H9 (cell line): ENCODE measurements at regions not wholly inside any gene's neighbourhood (a gene's known extent, or its start where the extent isn't known, plus 50 kb on each side); places are given as distances from the start of the nearest gene placed in this dataset.

Experiments used
- DNase-seq: peaks from one replicate; pipeline ENCODE4 v3.0.0-alpha.2; 2017
- H2AFZ ChIP-seq: one replicate; pipeline ENCODE4 v1.6.1; 2013; ENCODE audit warnings: mild to moderate bottlenecking, low read length, control low read depth, moderate library complexity
- H2AK5ac ChIP-seq: 2 replicates; pipeline ENCODE4 v1.6.1; 2013; ENCODE audit warnings: low read length, control low read depth, mixed read lengths; ENCODE audit not compliant: insufficient read length
- H2BK120ac ChIP-seq: one replicate; pipeline ENCODE4 v1.6.1; 2013; ENCODE audit warnings: low read depth, mild to moderate bottlenecking, low read length, control low read depth, inconsistent platforms; ENCODE audit not compliant: poor library complexity, severe bottlenecking
- H2BK12ac ChIP-seq: 2 replicates; pipeline ENCODE4 v1.6.1; 2013; ENCODE audit warnings: low read length, control low read depth, mixed read lengths, low read depth; ENCODE audit not compliant: insufficient read length
- H2BK15ac ChIP-seq: 2 replicates; pipeline ENCODE4 v1.6.1; 2013; ENCODE audit warnings: low read depth, low read length, control low read depth
- H2BK20ac ChIP-seq: one replicate; pipeline ENCODE4 v1.6.1; 2013; ENCODE audit warnings: low read depth, mild to moderate bottlenecking, low read length, control low read depth, inconsistent platforms; ENCODE audit not compliant: poor library complexity, severe bottlenecking
- H2BK5ac ChIP-seq: 2 replicates; pipeline ENCODE4 v1.6.1; 2013; ENCODE audit warnings: low read length, control low read depth, mixed read lengths; ENCODE audit not compliant: insufficient read length
- H3K14ac ChIP-seq: 2 replicates; pipeline ENCODE4 v1.6.1; 2013; ENCODE audit warnings: low read length, control low read depth; ENCODE audit not compliant: insufficient read depth
- H3K18ac ChIP-seq: 2 replicates; pipeline ENCODE4 v1.6.1; 2013; ENCODE audit warnings: low read depth, mild to moderate bottlenecking, mixed read lengths, low read length, control low read depth; ENCODE audit not compliant: insufficient read length
- H3K23ac ChIP-seq: 2 replicates; pipeline ENCODE4 v1.6.1; 2013; ENCODE audit warnings: low read length, control low read depth, mixed read lengths, low read depth; ENCODE audit not compliant: insufficient read length
- H3K23me2 ChIP-seq: 2 replicates; pipeline ENCODE4 v1.6.1; 2013; ENCODE audit warnings: low read depth, mild to moderate bottlenecking, mixed read lengths, low read length, control low read depth; ENCODE audit not compliant: insufficient read length, poor library complexity, severe bottlenecking
- H3K27ac ChIP-seq: 2 replicates; pipeline ENCODE4 v1.5.1; 2013; ENCODE audit warnings: low read length, control low read depth, mixed read lengths, low read depth; ENCODE audit not compliant: insufficient read length
- H3K27me3 ChIP-seq: 2 replicates; pipeline ENCODE4 v1.6.1; 2013; ENCODE audit warnings: low read length, control low read depth, inconsistent platforms; ENCODE audit not compliant: insufficient read depth
- H3K4ac ChIP-seq: 2 replicates; pipeline ENCODE4 v1.6.1; 2013; ENCODE audit warnings: low read depth, mild to moderate bottlenecking, control low read depth, inconsistent platforms, low read length, moderate library complexity
- H3K4me1 ChIP-seq: 2 replicates; pipeline ENCODE4 v1.6.1; 2013; ENCODE audit warnings: low read length, control low read depth, inconsistent platforms; ENCODE audit not compliant: insufficient read depth
- H3K4me2 ChIP-seq: 2 replicates; pipeline ENCODE4 v1.6.1; 2013; ENCODE audit warnings: low read length, control low read depth, mixed read lengths; ENCODE audit not compliant: insufficient read length, insufficient read depth
- H3K56ac ChIP-seq: 2 replicates; pipeline ENCODE4 v1.6.1; 2013; ENCODE audit warnings: low read depth, mild to moderate bottlenecking, mixed read lengths, low read length, control low read depth; ENCODE audit not compliant: insufficient read length
- H3K79me1 ChIP-seq: 2 replicates; pipeline ENCODE4 v1.6.1; 2013; ENCODE audit warnings: low read depth, mild to moderate bottlenecking, moderate library complexity, low read length, control low read depth, inconsistent platforms; ENCODE audit not compliant: insufficient read depth, poor library complexity, severe bottlenecking
- H3K79me2 ChIP-seq: 2 replicates; pipeline ENCODE4 v1.6.1; 2013; ENCODE audit warnings: low read length, control low read depth, inconsistent platforms; ENCODE audit not compliant: insufficient read depth
- H3K9ac ChIP-seq: 2 replicates; pipeline ENCODE4 v1.6.1; 2013; ENCODE audit warnings: low read length, control low read depth, mixed read lengths; ENCODE audit not compliant: insufficient read length; ENCODE audit errors: extremely low read depth
- H3K9me3 ChIP-seq: one replicate; pipeline ENCODE4 v1.6.1; 2013; ENCODE audit warnings: low read depth, low read length, inconsistent platforms; ENCODE audit not compliant: control insufficient read depth
- H3T11ph ChIP-seq: one replicate; pipeline ENCODE4 v1.6.1; 2013; ENCODE audit warnings: mild to moderate bottlenecking, low read length, control low read depth, inconsistent platforms
- H4K20me1 ChIP-seq: one replicate; pipeline ENCODE4 v1.6.1; 2013; ENCODE audit not compliant: control insufficient read depth, insufficient read length, insufficient read depth
- H4K5ac ChIP-seq: 2 replicates; pipeline ENCODE4 v1.6.1; 2013; ENCODE audit warnings: low read depth, mild to moderate bottlenecking, mixed read lengths, low read length, control low read depth; ENCODE audit not compliant: insufficient read length
- H4K8ac ChIP-seq: replicated peaks from 2 replicates; pipeline ENCODE4 v1.6.1; 2013; ENCODE audit warnings: low read length, control low read depth, mixed read lengths, low read depth; ENCODE audit not compliant: insufficient read length
- H4K91ac ChIP-seq: 2 replicates; pipeline ENCODE4 v1.6.1; 2013; ENCODE audit warnings: low read depth, mild to moderate bottlenecking, moderate library complexity, mixed read lengths, low read length, control low read depth; ENCODE audit not compliant: insufficient read length
- H3K27ac Mint-ChIP-seq, 3 experiments: 2 replicates in 2 of 3; 3 replicates in 1 of 3; pipeline ENCODE4 v1.8.0; 2020 to 2021; ENCODE audit warnings: mixed read lengths in 3 of 3, mild to moderate bottlenecking in 1 of 3, moderate library complexity in 1 of 3
- H3K27me3 Mint-ChIP-seq: 2 replicates; pipeline ENCODE4 v1.8.0; 2021; ENCODE audit warnings: low read depth, mild to moderate bottlenecking, moderate library complexity, mixed read lengths
- H3K36me3 Mint-ChIP-seq, 3 experiments: 2 replicates in 2 of 3; 3 replicates in 1 of 3; pipeline ENCODE4 v1.8.0; 2020 to 2021; ENCODE audit warnings: low read depth in 3 of 3, mixed read lengths in 3 of 3; ENCODE audit not compliant: insufficient read depth in 1 of 3
- H3K4me1 Mint-ChIP-seq, 2 experiments: 2 replicates each; pipeline ENCODE4 v1.8.0; 2020; ENCODE audit warnings: mixed read lengths in 2 of 2
- H3K4me3 Mint-ChIP-seq, 2 experiments: 2 replicates in 1 of 2; 3 replicates in 1 of 2; pipeline ENCODE4 v1.8.0; 2020 to 2021; ENCODE audit warnings: mild to moderate bottlenecking in 2 of 2, mixed read lengths in 2 of 2, moderate library complexity in 1 of 2
- H3K9me3 Mint-ChIP-seq, 2 experiments: 2 replicates in 1 of 2; 3 replicates in 1 of 2; pipeline ENCODE4 v1.8.0; 2020; ENCODE audit warnings: mild to moderate bottlenecking in 2 of 2, mixed read lengths in 2 of 2, moderate library complexity in 1 of 2
- WGBS: extraction: QIAGEN DNeasy Blood & Tissue Kit; methylation state at CpG from one replicate; pipeline ENCODE4 v1.1.7; 2013; ENCODE audit warnings: missing lambda C conversion rate, low lambda C conversion rate, mixed read lengths; ENCODE audit not compliant: insufficient read length; ENCODE audit errors: extremely low coverage; 5-methylcytosine and 5-hydroxymethylcytosine counted together
- TF ChIP-seq, protein P1 (sequence below): fragments of 200-600 bp; sonication (generic); conservative IDR thresholded peaks from 3 replicates; pipeline ENCODE4 v1.8.0; 2021; ENCODE audit warnings: antibody characterized with exemption, mild to moderate bottlenecking

DNA sequence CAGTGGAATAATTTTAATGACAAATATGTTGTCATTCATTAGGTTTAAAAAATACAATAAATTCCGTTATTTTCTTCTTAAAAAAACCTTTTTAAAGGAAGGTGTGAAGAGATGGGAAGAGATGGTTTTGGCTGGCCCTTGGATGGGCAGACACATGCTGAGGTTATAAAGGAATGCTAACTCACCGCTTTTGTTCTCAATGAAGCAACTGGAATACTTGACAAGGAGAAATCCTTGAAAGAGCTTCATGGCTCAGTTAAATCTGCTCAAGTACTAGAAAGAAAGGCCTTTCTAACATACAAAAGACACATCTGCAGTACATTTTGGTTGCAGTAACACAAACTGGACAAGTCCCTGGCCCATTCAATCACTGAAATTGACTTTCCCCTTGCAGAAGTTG, 158.3 kb upstream of the KCNJ16 start:
- no peak for DNase-seq
- no CpG with 5 or more reads among the region's 2 CpGs for WGBS
- no peak overlapping the region for H2BK5ac ChIP-seq

More for the DNA sequence above, 158.3 kb upstream of the KCNJ16 start:
- Histone ChIP-seq H3K9me3 (no peaks in the 10 kb centered on the region), H3K4me1 (no peaks in the 10 kb centered on the region), H2BK12ac (no peak overlapping the region), H2BK15ac (no peak overlapping the region), H3K14ac (no peak overlapping the region), H4K8ac (no peak overlapping the region), H4K20me1 (no peaks in the 10 kb centered on the region), H2BK120ac (no peak overlapping the region), H3K9ac (no peak overlapping the region), H4K91ac (no peak overlapping the region), H2AK5ac (no peak overlapping the region), H3K27me3 (no peaks in the 10 kb centered on the region), H3K27ac (no peak overlapping the region), H3K79me2 (no peaks in the 10 kb centered on the region), H3K56ac (no peak overlapping the region), H3K23ac (no peak overlapping the region), H3K23me2 (no peaks in the 10 kb centered on the region), H3K18ac (no peak overlapping the region), H3K4me2 (no peak overlapping the region), H4K5ac (no peak overlapping the region), H2AFZ (no peak overlapping the region), H3T11ph (no peak overlapping the region), H3K4ac (no peak overlapping the region), H2BK20ac (no peak overlapping the region), H3K79me1 (no peaks in the 10 kb centered on the region)
- no peaks in the 10 kb centered on the region for H3K36me3 Mint-ChIP-seq
- H3K27me3 Mint-ChIP-seq = no peaks in the 10 kb centered on the region
- no peak overlapping the region for H3K27ac Mint-ChIP-seq
- TF ChIP-seq, protein P1, sequence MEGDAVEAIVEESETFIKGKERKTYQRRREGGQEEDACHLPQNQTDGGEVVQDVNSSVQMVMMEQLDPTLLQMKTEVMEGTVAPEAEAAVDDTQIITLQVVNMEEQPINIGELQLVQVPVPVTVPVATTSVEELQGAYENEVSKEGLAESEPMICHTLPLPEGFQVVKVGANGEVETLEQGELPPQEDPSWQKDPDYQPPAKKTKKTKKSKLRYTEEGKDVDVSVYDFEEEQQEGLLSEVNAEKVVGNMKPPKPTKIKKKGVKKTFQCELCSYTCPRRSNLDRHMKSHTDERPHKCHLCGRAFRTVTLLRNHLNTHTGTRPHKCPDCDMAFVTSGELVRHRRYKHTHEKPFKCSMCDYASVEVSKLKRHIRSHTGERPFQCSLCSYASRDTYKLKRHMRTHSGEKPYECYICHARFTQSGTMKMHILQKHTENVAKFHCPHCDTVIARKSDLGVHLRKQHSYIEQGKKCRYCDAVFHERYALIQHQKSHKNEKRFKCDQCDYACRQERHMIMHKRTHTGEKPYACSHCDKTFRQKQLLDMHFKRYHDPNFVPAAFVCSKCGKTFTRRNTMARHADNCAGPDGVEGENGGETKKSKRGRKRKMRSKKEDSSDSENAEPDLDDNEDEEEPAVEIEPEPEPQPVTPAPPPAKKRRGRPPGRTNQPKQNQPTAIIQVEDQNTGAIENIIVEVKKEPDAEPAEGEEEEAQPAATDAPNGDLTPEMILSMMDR = no peak
- H3K4me3 Mint-ChIP-seq = no peak overlapping the region
- H3K9me3 Mint-ChIP-seq = peaks cover 2 to 7% of the 10 kb centered on the region in 2 experiments; a peak in 3 of 5 replicates
- H3K4me1 Mint-ChIP-seq = peaks cover 9 to 12% of the 10 kb centered on the region in 2 experiments
